SU-DHL-6 (cell line): ENCODE measurements at regions not wholly inside any gene's neighbourhood (a gene's known extent, or its start where the extent isn't known, plus 50 kb on each side); places are given as distances from the start of the nearest gene placed in this dataset.

Experiments used
- CTCF ChIP-seq: fragments of 200-600 bp; sonication (generic); IDR thresholded peaks from one replicate; pipeline ENCODE4 v1.5.1; 2017; ENCODE audit warnings: antibody characterized with exemption, mild to moderate bottlenecking, low read length, moderate library complexity; ENCODE audit not compliant: insufficient read depth, poor library complexity, severe bottlenecking
- EZH2phosphoT487 ChIP-seq: fragments of 200-600 bp; sonication (generic), shearing (Covaris generic); conservative IDR thresholded peaks from 2 replicates; pipeline ENCODE4 v1.6.1; 2018; ENCODE audit warnings: mild to moderate bottlenecking, antibody characterized with exemption, low read length, moderate library complexity, mixed read lengths

- TF ChIP-seq CTCF (no peak), EZH2phosphoT487 (no peak)
Observed at GRCh38 chr3:106534206-106534605, 665.4 kb upstream of the CBLB start.
